BJ (cell line): ENCODE measurements at regions not wholly inside any gene's neighbourhood (a gene's known extent, or its start where the extent isn't known, plus 50 kb on each side); places are given as distances from the start of the nearest gene placed in this dataset.

ENCODE experiments used
- CTCF ChIA-PET: fragments of 350-600 bp; formaldehyde crosslinking; extraction: SDS; loops from one replicate; lab custom pipeline; 2021; ENCODE audit warnings: antibody characterized with exemption, inconsistent platforms; lab: Yijun Ruan, JAX
- POLR2A ChIA-PET: fragments of 300-600 bp; sonication (Branson Sonifier 250); formaldehyde crosslinking; extraction: SDS; loops from one replicate; lab custom pipeline; 2021; ENCODE audit warnings: antibody characterized with exemption; lab: Charles Lee
- DNase-seq: peaks from one replicate; pipeline ENCODE4 v3.0.0-alpha.2; 2011; ENCODE audit warnings: low read depth
- H3K27me3 ChIP-seq: 2 replicates; pipeline ENCODE4 v1.6.0; 2011; ENCODE audit warnings: low read length; ENCODE audit not compliant: control insufficient read depth, insufficient read depth
- H3K36me3 ChIP-seq: 2 replicates; pipeline ENCODE4 v1.5.1; 2011; ENCODE audit warnings: low read length; ENCODE audit not compliant: control insufficient read depth, insufficient read depth
- H3K4me3 ChIP-seq: 2 replicates; pipeline ENCODE4 v1.5.1; 2011; ENCODE audit warnings: low read depth, mild to moderate bottlenecking, control low read depth, low read length
- CTCF ChIP-seq: IDR thresholded peaks from 2 replicates; pipeline ENCODE4 v1.5.1; 2011; ENCODE audit warnings: low read depth, mild to moderate bottlenecking, control low read depth, inconsistent platforms, low read length, moderate library complexity; ENCODE audit not compliant: insufficient read depth

- no peak for DNase-seq
- CTCF ChIA-PET = no interaction called here
- H3K4me3 ChIP-seq = no peak overlapping the region
- TF ChIP-seq CTCF = no peak
- H3K36me3 ChIP-seq = no peaks in the 10 kb centered on the region; the same call in 1 of the 2 replicates
- POLR2A ChIA-PET = no interaction called here
- no peaks in the 10 kb centered on the region for H3K27me3 ChIP-seq
Measured at GRCh38 chr6:9492790-9493189, 922.1 kb downstream of the TFAP2A start.

- no peaks in the 10 kb centered on the region for H3K27me3 ChIP-seq
- H3K36me3 ChIP-seq = no peaks in the 10 kb centered on the region
- POLR2A ChIA-PET = no interaction called here
- no peak for TF ChIP-seq CTCF
- CTCF ChIA-PET = no interaction called here
- no peak for DNase-seq
- no peak overlapping the region for H3K4me3 ChIP-seq
Measured at GRCh38 chr6:9487128-9487527, 927.7 kb downstream of the TFAP2A start.

- H3K27me3 ChIP-seq = no peaks in the 10 kb centered on the region
- TF ChIP-seq CTCF = no peak
- CTCF ChIA-PET = no interaction called here
- DNase-seq = no peak
- no peaks in the 10 kb centered on the region for H3K36me3 ChIP-seq
- no peak overlapping the region for H3K4me3 ChIP-seq
- POLR2A ChIA-PET = no interaction called here
Measured at GRCh38 chr6:9485992-9486391, 928.9 kb downstream of the TFAP2A start.

- H3K27me3 ChIP-seq = no peaks in the 10 kb centered on the region
- no peak overlapping the region for H3K4me3 ChIP-seq
- no peak for TF ChIP-seq CTCF
- ChIA-PET POLR2A (interaction anchor here (0.7 kb wide), 2 partner anchors 48 to 942 kb away, joined by 3 read pairs; no protein-coding TSS in a partner anchor), CTCF (interaction anchor here (1.4 kb wide), 1 partner anchor 23 kb away, joined by 3 read pairs; no protein-coding TSS in a partner anchor)
- no peak for DNase-seq
- H3K36me3 ChIP-seq = no peaks in the 10 kb centered on the region
Measured at GRCh38 chr6:9484686-9485085, 930.2 kb downstream of the TFAP2A start.

- no peak for TF ChIP-seq CTCF
- CTCF ChIA-PET = interaction anchor here (1.4 kb wide), 1 partner anchor 23 kb away, joined by 3 read pairs; no protein-coding TSS in a partner anchor
- no peaks in the 10 kb centered on the region for H3K36me3 ChIP-seq
- H3K4me3 ChIP-seq = no peak overlapping the region
- POLR2A ChIA-PET = no interaction called here
- no peak for DNase-seq
- H3K27me3 ChIP-seq = no peaks in the 10 kb centered on the region
Measured at GRCh38 chr6:9484091-9484490, 930.8 kb downstream of the TFAP2A start.
